HepG2 (cell line): ENCODE measurements at regions not wholly inside any gene's neighbourhood (a gene's known extent, or its start where the extent isn't known, plus 50 kb on each side); places are given as distances from the start of the nearest gene placed in this dataset.

ENCODE experiments used
- ATAC-seq: fragments of 200-7000 bp; cut with Tn5 transposase; 3 replicates; pipeline ENCODE4 v1.9.1; 2020; ENCODE audit warnings: mild to moderate bottlenecking, moderate library complexity
- BruUV-seq: library from RNA; stranded (reverse); fragments of 400-500 nt; replicated peaks from 2 replicates; lab custom pipeline; 2021; lab: Mats Ljungman, UMichigan
- CTCF ChIA-PET: fragments of 300-600 bp; formaldehyde crosslinking; extraction: SDS; loops from one replicate; lab custom pipeline; 2021; ENCODE audit warnings: low total read pairs, inconsistent platforms, low intra/inter-chr PET ratio; lab: Yijun Ruan, JAX
- POLR2A ChIA-PET: fragments of 350-600 bp; sonication (Branson Sonifier 250); formaldehyde crosslinking; loops from one replicate; lab custom pipeline; 2020; ENCODE audit warnings: antibody characterized with exemption, inconsistent platforms; lab: Yijun Ruan, JAX
- DNase-seq: peaks from one replicate; pipeline ENCODE4 v3.0.0-alpha.2; 2015; ENCODE audit warnings: low spot score
- FAIRE-seq: peaks from 3 replicates; lab custom pipeline; 2011; peaks lifted over from hg19 to GRCh38; lab: Jason Lieb, UNC
- H2AFZ ChIP-seq: one replicate; pipeline ENCODE4 v1.6.1; 2011; ENCODE audit warnings: low read length, inconsistent platforms
- H3K27ac ChIP-seq: fragments of 300-600 bp; 3 replicates; pipeline ENCODE4 v1.8.0; 2011; ENCODE audit warnings: mixed run types, mild to moderate bottlenecking, mixed read lengths, low read length, inconsistent platforms; ENCODE audit not compliant: insufficient read depth; ENCODE audit errors: extremely low read length
- H3K27me3 ChIP-seq, 2 experiments: fragments of 200-600 bp in 1 of 2; 2 replicates in 1 of 2; 3 replicates in 1 of 2; pipeline versions ENCODE4 v1.6.0 to v1.8.0; 2011; ENCODE audit warnings: low read length in 2 of 2, mild to moderate bottlenecking in 2 of 2, moderate library complexity in 2 of 2, inconsistent platforms in 1 of 2; ENCODE audit not compliant: insufficient read depth in 2 of 2, control insufficient read depth in 1 of 2
- H3K36me3 ChIP-seq, 2 experiments: fragments of 200-600 bp in 1 of 2; replicated peaks in 1 of 2; 2 replicates in 1 of 2; 3 replicates in 1 of 2; pipeline versions ENCODE4 v1.5.1 to v1.8.0; 2011; ENCODE audit warnings: low read length in 2 of 2, inconsistent platforms in 1 of 2; ENCODE audit not compliant: insufficient read depth in 2 of 2, control insufficient read depth in 1 of 2
- H3K4me1 ChIP-seq: 2 replicates; pipeline ENCODE4 v1.5.1; 2012; ENCODE audit warnings: low read length, inconsistent platforms; ENCODE audit not compliant: insufficient read depth
- H3K4me2 ChIP-seq: 2 replicates; pipeline ENCODE4 v1.6.0; 2011; ENCODE audit warnings: low read depth, low read length, inconsistent platforms
- H3K4me3 ChIP-seq, 3 experiments: fragments of 200-600 bp in 1 of 3; sonication (generic), shearing (Covaris generic) in 1 of 3; replicated peaks in 1 of 3; 2 replicates each; pipeline ENCODE4 v1.5.1; 2011 to 2016; ENCODE audit warnings: low read length in 3 of 3, inconsistent platforms in 2 of 3, low read depth in 2 of 3, mild to moderate bottlenecking in 2 of 3, control low read depth in 1 of 3, mixed read lengths in 1 of 3; ENCODE audit not compliant: insufficient read depth in 1 of 3
- H3K79me2 ChIP-seq: one replicate; pipeline ENCODE4 v1.6.1; 2011; ENCODE audit warnings: low read length, inconsistent platforms; ENCODE audit not compliant: insufficient read depth
- H3K9ac ChIP-seq: 2 replicates; pipeline ENCODE4 v1.6.0; 2011; ENCODE audit warnings: mild to moderate bottlenecking, low read depth, low read length, inconsistent platforms; ENCODE audit not compliant: insufficient read depth
- H3K9me3 ChIP-seq: 2 replicates; pipeline ENCODE4 v1.5.1; 2012; ENCODE audit warnings: mild to moderate bottlenecking, low read length
- H4K20me1 ChIP-seq: 2 replicates; pipeline ENCODE4 v1.6.0; 2011; ENCODE audit warnings: inconsistent platforms, mild to moderate bottlenecking, low read length, moderate library complexity; ENCODE audit not compliant: insufficient read depth
- BRD4 ChIP-seq: sonication (generic); formaldehyde crosslinking; IDR thresholded peaks from 2 replicates; pipeline ENCODE4 v1.4.0; 2020; ENCODE audit warnings: missing genetic modification reagents
- ELF3 ChIP-seq: IDR thresholded peaks from 2 replicates; pipeline ENCODE4 v1.6.1; 2016; ENCODE audit warnings: missing genetic modification reagents, missing compliant biosample characterization
- IRF2 ChIP-seq: IDR thresholded peaks from 2 replicates; pipeline ENCODE4 v1.6.1; 2018; ENCODE audit warnings: missing genetic modification reagents, missing compliant biosample characterization
- ISL2 ChIP-seq: sonication (generic); formaldehyde crosslinking; IDR thresholded peaks from 2 replicates; pipeline ENCODE4 v1.5.0; 2020; ENCODE audit warnings: missing genetic modification reagents
- MEF2D ChIP-seq: sonication (generic); formaldehyde crosslinking; IDR thresholded peaks from 2 replicates; pipeline ENCODE4 v1.5.1; 2020; ENCODE audit warnings: mild to moderate bottlenecking, missing genetic modification reagents
- NFIC ChIP-seq: IDR thresholded peaks from 2 replicates; pipeline ENCODE4 v1.6.1; 2012; ENCODE audit warnings: mild to moderate bottlenecking, low read length, inconsistent platforms
- RARA ChIP-seq: IDR thresholded peaks from 2 replicates; pipeline ENCODE4 v1.6.1; 2016; ENCODE audit warnings: missing genetic modification reagents, missing compliant biosample characterization
- THAP11 ChIP-seq: IDR thresholded peaks from 2 replicates; pipeline ENCODE4 v1.6.1; 2016; ENCODE audit warnings: missing biosample characterization, missing genetic modification reagents
- ZMYM2 ChIP-seq: sonication (generic); formaldehyde crosslinking; IDR thresholded peaks from 2 replicates; pipeline ENCODE4 v1.8.0; 2022; ENCODE audit warnings: mild to moderate bottlenecking, missing genetic modification reagents
- ZNF225 ChIP-seq: sonication (generic); formaldehyde crosslinking; IDR thresholded peaks from 2 replicates; pipeline ENCODE4 v1.4.0; 2020; ENCODE audit warnings: mild to moderate bottlenecking, missing genetic modification reagents
- ZNF251 ChIP-seq: sonication (generic); formaldehyde crosslinking; IDR thresholded peaks from 2 replicates; pipeline ENCODE4 v1.9.0; 2021; ENCODE audit warnings: mild to moderate bottlenecking, missing genetic modification reagents
- ZNF34 ChIP-seq: sonication (generic); formaldehyde crosslinking; IDR thresholded peaks from 2 replicates; pipeline ENCODE4 v1.4.0; 2020; ENCODE audit warnings: mild to moderate bottlenecking, missing genetic modification reagents, borderline replicate concordance
- ZNF501 ChIP-seq: sonication (generic); formaldehyde crosslinking; IDR thresholded peaks from 2 replicates; pipeline ENCODE4 v1.5.1; 2020; ENCODE audit warnings: mild to moderate bottlenecking, moderate library complexity, missing genetic modification reagents
- ZNF616 ChIP-seq: sonication (generic); formaldehyde crosslinking; IDR thresholded peaks from 2 replicates; pipeline ENCODE4 v1.5.0; 2020; ENCODE audit warnings: low read depth, mild to moderate bottlenecking, missing genetic modification reagents
- ZNF691 ChIP-seq: sonication (generic); formaldehyde crosslinking; IDR thresholded peaks from 2 replicates; pipeline ENCODE4 v1.4.0; 2020; ENCODE audit warnings: missing genetic modification reagents, low read depth, mild to moderate bottlenecking, borderline replicate concordance
- WGBS: methylation state at CpG from one replicate; pipeline ENCODE4 v1.1.6; 2017; ENCODE audit warnings: low lambda C conversion rate; 5-methylcytosine and 5-hydroxymethylcytosine counted together
- in situ Hi-C: cut with HindIII; loops from 2 replicates; pipeline ENCODE4 v1.10.0; 2017; ENCODE audit warnings: low pct_unique_long_range_greater_than_20kb; ENCODE audit not compliant: extremely low pct_ligation_motif_present
- intact Hi-C: fragments of 100-400 bp; cut with micrococcal nuclease; formaldehyde crosslinking; loops from one replicate; pipeline ENCODE4 v1.10.0; 2022; ENCODE audit not compliant: unreplicated experiment
- TF ChIP-seq, protein P1 (sequence below), 2 experiments: sonication (generic) in 1 of 2; formaldehyde crosslinking in 1 of 2; IDR thresholded peaks; 2 replicates each; pipeline versions ENCODE4 v1.5.1 to v1.6.1; 2011 to 2020; ENCODE audit warnings: borderline replicate concordance in 1 of 2, low read depth in 1 of 2, low read length in 1 of 2, mild to moderate bottlenecking in 1 of 2, missing genetic modification reagents in 1 of 2, moderate library complexity in 1 of 2

GRCh38 chr4:124937993-124938392 is 225.5 kb upstream of the ANKRD50 start:
- no peak for FAIRE-seq
- no peak overlapping the region for H3K27ac ChIP-seq

DNA sequence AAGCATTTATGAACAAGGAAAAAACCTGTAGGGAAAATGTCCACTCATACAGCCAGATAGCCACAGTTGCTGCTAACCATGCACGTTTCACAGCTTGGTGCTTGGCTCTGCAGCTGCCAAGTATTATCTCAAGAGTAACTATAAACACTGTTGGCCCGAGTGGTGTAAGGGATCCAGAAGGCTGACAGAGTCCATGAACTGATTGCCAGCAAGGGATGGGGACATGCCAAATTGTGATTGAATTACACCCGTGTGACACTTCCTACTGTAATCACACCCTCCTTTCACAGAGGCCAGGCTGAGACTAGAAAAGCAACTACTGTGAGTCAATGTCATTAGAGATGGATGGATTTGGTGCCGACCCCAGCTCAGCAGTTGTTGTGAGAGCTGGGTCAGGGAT is 223.9 kb upstream of the ANKRD50 start:
- H3K27ac ChIP-seq, result no peak overlapping the region
- FAIRE-seq (no peak), DNase-seq (no peak), ATAC-seq (no peak)
- no peaks in the 10 kb centered on the region for H3K36me3 ChIP-seq
- H3K4me1 ChIP-seq, result no peaks in the 10 kb centered on the region
- no peak overlapping the region for H3K9ac ChIP-seq
- no peaks in the 10 kb centered on the region for H3K27me3 ChIP-seq
- H3K4me3 ChIP-seq, result no peak overlapping the region
- CTCF ChIA-PET, result no interaction called here
- POLR2A ChIA-PET, result no interaction called here
- in situ Hi-C loops (no loop called here), intact Hi-C loops (no loop called here)
- H3K4me2 ChIP-seq, result no peak overlapping the region
- BruUV-seq, result no TSS peak
- no peak overlapping the region for H2AFZ ChIP-seq
- no peaks in the 10 kb centered on the region for H3K79me2 ChIP-seq
- H4K20me1 ChIP-seq, result no peaks in the 10 kb centered on the region
- 3% methylated on average over 3 of the region's 4 CpGs for WGBS
- no peaks in the 10 kb centered on the region for H3K9me3 ChIP-seq
- TF ChIP-seq ZNF691 (CRISPR knock-in tag) (no peak), ZNF225 (CRISPR knock-in tag) (no peak), ISL2 (CRISPR knock-in tag) (no peak), ZNF34 (no peak), IRF2 (no peak), ZNF501 (no peak)

More at GRCh38 chr4:124937993-124938392, 225.5 kb upstream of the ANKRD50 start:
- no TSS peak for BruUV-seq
- H3K27me3 ChIP-seq, result no peaks in the 10 kb centered on the region
- H3K4me3 ChIP-seq, result no peak overlapping the region
- ChIA-PET CTCF (no interaction called here), POLR2A (no interaction called here)
- ATAC-seq, result no peak
- no peak overlapping the region for H3K9ac ChIP-seq
- no peaks in the 10 kb centered on the region for H4K20me1 ChIP-seq
- no peaks in the 10 kb centered on the region for H3K36me3 ChIP-seq
- H2AFZ ChIP-seq, result no peak overlapping the region
- 53% methylated on average over 3 of the region's 5 CpGs for WGBS
- H3K4me2 ChIP-seq, result no peak overlapping the region
- intact Hi-C loops (no loop called here), in situ Hi-C loops (no loop called here)
- no peaks in the 10 kb centered on the region for H3K79me2 ChIP-seq
- H3K9me3 ChIP-seq, result no peaks in the 10 kb centered on the region
- H3K4me1 ChIP-seq, result no peaks in the 10 kb centered on the region
- DNase-seq, result no peak
- TF ChIP-seq ELF3 (no peak), MEF2D (CRISPR knock-in tag) (no peak), NFIC (no peak), ZMYM2 (CRISPR knock-in tag) (no peak), THAP11 (CRISPR knock-in tag) (no peak), BRD4 (CRISPR knock-in tag) (no peak), ZNF251 (CRISPR knock-in tag) (no peak), ZNF616 (CRISPR knock-in tag) (no peak), RARA (no peak)
- TF ChIP-seq, protein P1, sequence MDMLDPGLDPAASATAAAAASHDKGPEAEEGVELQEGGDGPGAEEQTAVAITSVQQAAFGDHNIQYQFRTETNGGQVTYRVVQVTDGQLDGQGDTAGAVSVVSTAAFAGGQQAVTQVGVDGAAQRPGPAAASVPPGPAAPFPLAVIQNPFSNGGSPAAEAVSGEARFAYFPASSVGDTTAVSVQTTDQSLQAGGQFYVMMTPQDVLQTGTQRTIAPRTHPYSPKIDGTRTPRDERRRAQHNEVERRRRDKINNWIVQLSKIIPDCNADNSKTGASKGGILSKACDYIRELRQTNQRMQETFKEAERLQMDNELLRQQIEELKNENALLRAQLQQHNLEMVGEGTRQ (IDR thresholded peaks at IDR 0.05; ENCODE audit: low read depth, low read length), result no peak
- TF ChIP-seq, protein P1 (CRISPR knock-in tag; IDR thresholded peaks at IDR 0.05; ENCODE audit: borderline replicate concordance), result no peak
